ENCODE measurements at regions not wholly inside any gene's neighbourhood (a gene's known extent, or its start where the extent isn't known, plus 50 kb on each side); places are given as distances from the start of the nearest gene placed in this dataset.

GRCh38 chr13:34671137-34671536 is 270.9 kb upstream of the NBEA start:
- no peak overlapping the region for H4K8ac ChIP-seq (replicated peaks; ENCODE audit: insufficient read length, low read depth, low read length)
- no peak overlapping the region for H2BK15ac ChIP-seq (ENCODE audit: low read depth, low read length)
- H3K79me2 ChIP-seq (ENCODE audit: insufficient read depth, low read length): no peaks in the 10 kb centered on the region
- H2AFZ ChIP-seq (ENCODE audit: low read length): no peak overlapping the region
- no peak overlapping the region for H2BK120ac ChIP-seq (ENCODE audit: low read depth, low read length, poor library complexity, severe bottlenecking)
- H3K9ac ChIP-seq (ENCODE audit: extremely low read depth, insufficient read length, low read length): no peak overlapping the region
- H3K27me3 Mint-ChIP-seq (ENCODE audit: low read depth): no peaks in the 10 kb centered on the region
- H3T11ph ChIP-seq (ENCODE audit: low read length): no peak overlapping the region
- H3K4me3 Mint-ChIP-seq: no peak overlapping the region; a peak in 1 of 5 replicates
- no peak overlapping the region for H3K56ac ChIP-seq (ENCODE audit: insufficient read length, low read depth, low read length)
- H3K4ac ChIP-seq (ENCODE audit: low read depth, low read length): no peak overlapping the region
- no peaks in the 10 kb centered on the region for H3K4me1 ChIP-seq (ENCODE audit: insufficient read depth, low read length)
- H3K27ac Mint-ChIP-seq: no peak overlapping the region
- H3K79me1 ChIP-seq (ENCODE audit: insufficient read depth, low read depth, low read length, poor library complexity, severe bottlenecking): no peaks in the 10 kb centered on the region
- no peak overlapping the region for H4K5ac ChIP-seq (ENCODE audit: insufficient read length, low read depth, low read length)
- H3K18ac ChIP-seq (ENCODE audit: insufficient read length, low read depth, low read length): no peak overlapping the region
- no peak overlapping the region for H2BK20ac ChIP-seq (ENCODE audit: low read depth, low read length, poor library complexity, severe bottlenecking)
- H3K9me3 Mint-ChIP-seq: peaks cover 0 to 4% of the 10 kb centered on the region in 2 experiments; a peak in 2 of 5 replicates
- no peaks in the 10 kb centered on the region for H3K9me3 ChIP-seq (ENCODE audit: control insufficient read depth, low read depth, low read length)
- H4K91ac ChIP-seq (ENCODE audit: insufficient read length, low read depth, low read length): no peak overlapping the region
- H3K23ac ChIP-seq (ENCODE audit: insufficient read length, low read depth, low read length): no peak overlapping the region
- H4K20me1 ChIP-seq (ENCODE audit: control insufficient read depth, insufficient read depth, insufficient read length): no peaks in the 10 kb centered on the region
- no peak for DNase-seq
- no peak for TF ChIP-seq CTCF (conservative IDR thresholded peaks at IDR 0.05)
- no peak overlapping the region for H3K27ac ChIP-seq (ENCODE audit: insufficient read length, low read depth, low read length)
- H3K23me2 ChIP-seq (ENCODE audit: insufficient read length, low read depth, low read length, poor library complexity, severe bottlenecking): no peaks in the 10 kb centered on the region
- H3K4me2 ChIP-seq (ENCODE audit: insufficient read depth, insufficient read length, low read length): no peak overlapping the region
- no peak overlapping the region for H2BK5ac ChIP-seq (ENCODE audit: insufficient read length, low read length)
- no peak overlapping the region for H2BK12ac ChIP-seq (ENCODE audit: insufficient read length, low read depth, low read length)
- H3K36me3 Mint-ChIP-seq (ENCODE audit: insufficient read depth in 1 of 3, low read depth in 3 of 3): no peaks in the 10 kb centered on the region; a peak in 1 of 7 replicates
- H3K14ac ChIP-seq (ENCODE audit: insufficient read depth, low read length): no peak overlapping the region
- H3K27me3 ChIP-seq (ENCODE audit: insufficient read depth, low read length): no peaks in the 10 kb centered on the region
- peaks cover 5 to 10% of the 10 kb centered on the region in 2 experiments for H3K4me1 Mint-ChIP-seq
- H2AK5ac ChIP-seq (ENCODE audit: insufficient read length, low read length): no peak overlapping the region

All from H9 (cell line).